PC-9 (cell line): ENCODE measurements at regions not wholly inside any gene's neighbourhood (a gene's known extent, or its start where the extent isn't known, plus 50 kb on each side); places are given as distances from the start of the nearest gene placed in this dataset.

Source experiments
- CTCF ChIP-seq: fragments of 200-600 bp; sonication (generic); conservative IDR thresholded peaks from 2 replicates; pipeline ENCODE4 v1.6.1; 2017; ENCODE audit warnings: mixed run types, antibody characterized with exemption, mild to moderate bottlenecking, moderate library complexity
- EZH2 ChIP-seq: fragments of 200-600 bp; sonication (generic); IDR thresholded peaks from 2 replicates; pipeline ENCODE4 v1.8.0; 2017; ENCODE audit warnings: antibody characterized with exemption, low read depth

GRCh38 chr5:107284822-107285525 lies 385.8 kb downstream of the EFNA5 start:
- TF ChIP-seq CTCF, result no peak
- TF ChIP-seq EZH2, result no peak
